CD8-positive, alpha-beta memory T cell (primary cell): ENCODE measurements at regions not wholly inside any gene's neighbourhood (a gene's known extent, or its start where the extent isn't known, plus 50 kb on each side); places are given as distances from the start of the nearest gene placed in this dataset.

ENCODE experiments used
- CTCF ChIA-PET: fragments of 350-600 bp; sonication (Branson Sonifier 250); formaldehyde crosslinking; loops from one replicate; lab custom pipeline; 2021; ENCODE audit warnings: antibody characterized with exemption; lab: Charles Lee
- POLR2A ChIA-PET: fragments of 350-600 bp; sonication (Branson Sonifier 250); formaldehyde crosslinking; loops from one replicate; lab custom pipeline; 2021; ENCODE audit warnings: antibody characterized with exemption; lab: Charles Lee
- DNase-seq, 5 donors: peaks; one replicate each; pipeline versions ENCODE4 v3.0.0 to v3.0.0-alpha.2; 2020 to 2022; ENCODE audit warnings: mixed read lengths in 1 of 5
- H3K27ac ChIP-seq: one replicate; pipeline ENCODE4 v1.7.0; 2013; ENCODE audit warnings: low read depth, mild to moderate bottlenecking, low read length, moderate library complexity
- H3K27me3 ChIP-seq: 2 replicates; pipeline ENCODE4 v1.7.0; 2013; ENCODE audit warnings: low read length, mild to moderate bottlenecking; ENCODE audit not compliant: insufficient read depth, poor library complexity, severe bottlenecking
- H3K36me3 ChIP-seq: 2 replicates; pipeline ENCODE4 v1.7.0; 2013; ENCODE audit warnings: mild to moderate bottlenecking, low read length, moderate library complexity; ENCODE audit not compliant: insufficient read depth
- H3K4me1 ChIP-seq: 2 replicates; pipeline ENCODE4 v1.7.0; 2013; ENCODE audit warnings: mild to moderate bottlenecking, low read length, moderate library complexity; ENCODE audit not compliant: insufficient read depth
- H3K4me3 ChIP-seq: 2 replicates; pipeline ENCODE4 v1.7.0; 2013; ENCODE audit warnings: mild to moderate bottlenecking, low read length
- H3K9me3 ChIP-seq: 2 replicates; pipeline ENCODE4 v1.7.0; 2013; ENCODE audit warnings: mild to moderate bottlenecking, low read length
- H3K27ac Mint-ChIP-seq, 8 donors: one replicate each; pipeline ENCODE4 v1.8.0; 2020 to 2021; ENCODE audit warnings: mixed read lengths in 8 of 8, mild to moderate bottlenecking in 6 of 8, inconsistent platforms in 3 of 8, moderate library complexity in 3 of 8
- H3K27me3 Mint-ChIP-seq, 2 donors: one replicate each; pipeline ENCODE4 v1.8.0; 2020 to 2021; ENCODE audit warnings: mixed read lengths in 2 of 2, mild to moderate bottlenecking in 1 of 2, moderate library complexity in 1 of 2
- H3K36me3 Mint-ChIP-seq, 3 donors: one replicate each; pipeline ENCODE4 v1.8.0; 2020 to 2021; ENCODE audit warnings: mixed read lengths in 3 of 3, inconsistent platforms in 1 of 3, mild to moderate bottlenecking in 1 of 3
- H3K4me1 Mint-ChIP-seq, 3 donors: one replicate each; pipeline ENCODE4 v1.8.0; 2020 to 2021; ENCODE audit warnings: mixed read lengths in 3 of 3, inconsistent platforms in 1 of 3, mild to moderate bottlenecking in 1 of 3
- H3K4me3 Mint-ChIP-seq, 7 donors: one replicate each; pipeline ENCODE4 v1.8.0; 2020 to 2021; ENCODE audit warnings: mixed read lengths in 7 of 7, mild to moderate bottlenecking in 6 of 7, moderate library complexity in 4 of 7, inconsistent platforms in 2 of 7
- H3K9me3 Mint-ChIP-seq, 5 donors: one replicate each; pipeline ENCODE4 v1.8.0; 2020 to 2022; ENCODE audit warnings: mixed read lengths in 5 of 5, mild to moderate bottlenecking in 3 of 5, moderate library complexity in 2 of 5, inconsistent platforms in 1 of 5

- CTCF ChIA-PET: no interaction called here
- no peak overlapping the region for H3K27ac ChIP-seq
- no peak overlapping the region for H3K4me3 ChIP-seq
- Mint-ChIP-seq H3K36me3 (no peaks in the 10 kb centered on the region), H3K4me3 (peak overlapping the region in 2 of 7 donors; percentile 2 to 29), H3K4me1 (peaks cover 24 to 28% (median 24%) of the 10 kb centered on the region in 3 donors), H3K9me3 (no peaks in the 10 kb centered on the region), H3K27me3 (peaks cover 0 to 2% of the 10 kb centered on the region in 2 donors), H3K27ac (peak overlapping the region in 5 of 8 donors; percentile 0 to 74 (median 14))
- no peaks in the 10 kb centered on the region for H3K9me3 ChIP-seq
- no peaks in the 10 kb centered on the region for H3K27me3 ChIP-seq
- H3K36me3 ChIP-seq: no peaks in the 10 kb centered on the region
- POLR2A ChIA-PET: no interaction called here
- no peak for DNase-seq
- peaks cover 11% of the 10 kb centered on the region for H3K4me1 ChIP-seq
Observed at GRCh38 chr14:62099091-62099490, 336.9 kb downstream of the SNAPC1 start.

- H3K36me3 Mint-ChIP-seq: no peaks in the 10 kb centered on the region
- no peak overlapping the region for H3K4me3 Mint-ChIP-seq
- no peak overlapping the region for H3K4me3 ChIP-seq
- H3K4me1 Mint-ChIP-seq: peaks cover 24 to 28% (median 24%) of the 10 kb centered on the region in 3 donors
- H3K4me1 ChIP-seq: peaks cover 11% of the 10 kb centered on the region
- H3K27ac Mint-ChIP-seq: no peak overlapping the region
- no peak for DNase-seq
- no peaks in the 10 kb centered on the region for H3K9me3 ChIP-seq
- H3K27ac ChIP-seq: no peak overlapping the region
- peaks cover 0 to 2% of the 10 kb centered on the region in 2 donors for H3K27me3 Mint-ChIP-seq
- ChIA-PET CTCF (no interaction called here), POLR2A (no interaction called here)
- H3K36me3 ChIP-seq: no peaks in the 10 kb centered on the region
- no peaks in the 10 kb centered on the region for H3K9me3 Mint-ChIP-seq
- H3K27me3 ChIP-seq: no peaks in the 10 kb centered on the region
Observed at GRCh38 chr14:62101189-62101588, 339.0 kb downstream of the SNAPC1 start.

- CTCF ChIA-PET: no interaction called here
- H3K27me3 ChIP-seq: no peaks in the 10 kb centered on the region
- H3K4me1 ChIP-seq: peaks cover 11% of the 10 kb centered on the region
- no peak for DNase-seq
- H3K9me3 ChIP-seq: no peaks in the 10 kb centered on the region
- H3K36me3 Mint-ChIP-seq: no peaks in the 10 kb centered on the region
- no peaks in the 10 kb centered on the region for H3K9me3 Mint-ChIP-seq
- H3K4me3 Mint-ChIP-seq: no peak overlapping the region
- H3K36me3 ChIP-seq: no peaks in the 10 kb centered on the region
- H3K27ac ChIP-seq: no peak overlapping the region
- peaks cover 24 to 28% (median 24%) of the 10 kb centered on the region in 3 donors for H3K4me1 Mint-ChIP-seq
- no peak overlapping the region for H3K4me3 ChIP-seq
- H3K27me3 Mint-ChIP-seq: peaks cover 0 to 2% of the 10 kb centered on the region in 2 donors
- H3K27ac Mint-ChIP-seq: peak overlapping the region in 1 of 8 donors; percentile 16
- POLR2A ChIA-PET: no interaction called here
Observed at GRCh38 chr14:62101673-62102348, 339.6 kb downstream of the SNAPC1 start.

GRCh38 chr14:62102349-62102725, 340.1 kb downstream of the SNAPC1 start:
- no peaks in the 10 kb centered on the region for H3K9me3 ChIP-seq
- no peaks in the 10 kb centered on the region for H3K9me3 Mint-ChIP-seq
- POLR2A ChIA-PET: no interaction called here
- H3K27me3 ChIP-seq: no peaks in the 10 kb centered on the region
- no peak overlapping the region for H3K27ac ChIP-seq
- peaks cover 23 to 26% (median 24%) of the 10 kb centered on the region in 3 donors for H3K4me1 Mint-ChIP-seq
- H3K36me3 Mint-ChIP-seq: no peaks in the 10 kb centered on the region
- no peak for DNase-seq
- CTCF ChIA-PET: no interaction called here
- no peaks in the 10 kb centered on the region for H3K36me3 ChIP-seq
- peaks cover 2 to 3% of the 10 kb centered on the region in 2 donors for H3K27me3 Mint-ChIP-seq
- H3K4me3 ChIP-seq: no peak overlapping the region
- no peak overlapping the region for H3K27ac Mint-ChIP-seq
- H3K4me3 Mint-ChIP-seq: no peak overlapping the region
- peaks cover 11% of the 10 kb centered on the region for H3K4me1 ChIP-seq

- Histone ChIP-seq H3K27me3 (no peaks in the 10 kb centered on the region), H3K4me3 (no peak overlapping the region), H3K27ac (no peak overlapping the region), H3K9me3 (no peaks in the 10 kb centered on the region), H3K36me3 (no peaks in the 10 kb centered on the region), H3K4me1 (peaks cover 10% of the 10 kb centered on the region)
- no peak for DNase-seq
- no peak overlapping the region for H3K4me3 Mint-ChIP-seq
- no peaks in the 10 kb centered on the region for H3K9me3 Mint-ChIP-seq
- peaks cover 2 to 5% of the 10 kb centered on the region in 2 donors for H3K27me3 Mint-ChIP-seq
- no peak overlapping the region for H3K27ac Mint-ChIP-seq
- CTCF ChIA-PET: no interaction called here
- H3K4me1 Mint-ChIP-seq: peaks cover 11 to 15% (median 13%) of the 10 kb centered on the region in 3 donors
- no peaks in the 10 kb centered on the region for H3K36me3 Mint-ChIP-seq
- POLR2A ChIA-PET: no interaction called here
Observed at GRCh38 chr14:62103464-62103863, 341.2 kb downstream of the SNAPC1 start.

GRCh38 chr14:62110941-62111340, 348.7 kb downstream of the SNAPC1 start:
- ChIA-PET POLR2A (no interaction called here), CTCF (no interaction called here)
- no peaks in the 10 kb centered on the region for H3K4me1 ChIP-seq
- no peak overlapping the region for H3K4me3 ChIP-seq
- H3K9me3 ChIP-seq: no peaks in the 10 kb centered on the region
- Mint-ChIP-seq H3K27me3 (peaks cover 10 to 25% of the 10 kb centered on the region in 2 donors), H3K36me3 (no peaks in the 10 kb centered on the region), H3K4me3 (no peak overlapping the region), H3K27ac (no peak overlapping the region), H3K4me1 (peaks cover 0 to 2% (median under 1%) of the 10 kb centered on the region in 3 donors), H3K9me3 (no peaks in the 10 kb centered on the region)
- no peak for DNase-seq
- no peak overlapping the region for H3K27ac ChIP-seq
- peaks cover 5% of the 10 kb centered on the region for H3K27me3 ChIP-seq
- H3K36me3 ChIP-seq: no peaks in the 10 kb centered on the region

- Histone ChIP-seq H3K9me3 (no peaks in the 10 kb centered on the region), H3K4me1 (peaks cover 8% of the 10 kb centered on the region), H3K27ac (no peak overlapping the region), H3K27me3 (peaks cover 34% of the 10 kb centered on the region), H3K36me3 (no peaks in the 10 kb centered on the region), H3K4me3 (peak overlapping the region; percentile 30)
- Mint-ChIP-seq H3K27me3 (peaks cover 34 to 64% of the 10 kb centered on the region in 2 donors), H3K27ac (peak overlapping the region in 2 of 8 donors; percentile 10 to 27), H3K9me3 (no peaks in the 10 kb centered on the region), H3K4me1 (peaks cover 5 to 18% (median 8%) of the 10 kb centered on the region in 3 donors), H3K4me3 (peak overlapping the region; percentile 55 to 91 (median 71)), H3K36me3 (no peaks in the 10 kb centered on the region)
- peak; percentile 11 to 66 (median 44) for DNase-seq
- ChIA-PET POLR2A (no interaction called here), CTCF (interaction anchor here (1.3 kb wide), 1 partner anchor 9 kb away, joined by 11 read pairs; no protein-coding TSS in a partner anchor)
Observed at GRCh38 chr14:62117010-62117750, 355.0 kb downstream of the SNAPC1 start.

- peaks cover 34% of the 10 kb centered on the region for H3K27me3 ChIP-seq
- CTCF ChIA-PET: interaction anchor here (1.3 kb wide), 1 partner anchor 9 kb away, joined by 11 read pairs; no protein-coding TSS in a partner anchor
Observed at GRCh38 chr14:62117751-62118105, 355.5 kb downstream of the SNAPC1 start.

More at GRCh38 chr14:62117751-62118105, 355.5 kb downstream of the SNAPC1 start:
- peaks cover 8% of the 10 kb centered on the region for H3K4me1 ChIP-seq
- POLR2A ChIA-PET: no interaction called here
- H3K36me3 ChIP-seq: no peaks in the 10 kb centered on the region
- Mint-ChIP-seq H3K4me3 (peak overlapping the region; percentile 55 to 91 (median 71)), H3K36me3 (no peaks in the 10 kb centered on the region), H3K27me3 (peaks cover 37 to 69% of the 10 kb centered on the region in 2 donors), H3K27ac (peak overlapping the region in 1 of 8 donors; percentile 27), H3K9me3 (no peaks in the 10 kb centered on the region), H3K4me1 (peaks cover 5 to 18% (median 8%) of the 10 kb centered on the region in 3 donors)
- H3K9me3 ChIP-seq: no peaks in the 10 kb centered on the region
- no peak for DNase-seq
- no peak overlapping the region for H3K27ac ChIP-seq
- H3K4me3 ChIP-seq: peak overlapping the region; percentile 30
